Activated CD8-positive, alpha-beta memory T cell treated with anti-CD3 and anti-CD28 coated beads, Interleukin-2, amount 50 U/mL, for 4 hours (primary cell): ENCODE measurements at regions not wholly inside any gene's neighbourhood (a gene's known extent, or its start where the extent isn't known, plus 50 kb on each side); places are given as distances from the start of the nearest gene placed in this dataset.
"Not testable (repeated sequence)": the region's sequence is repeated elsewhere in the genome, so short reads cannot be mapped to it uniquely, and the experiment has no call there.

Experiments
- DNase-seq: peaks from one replicate; pipeline ENCODE4 v3.0.0-alpha.2; 2020

DNA sequence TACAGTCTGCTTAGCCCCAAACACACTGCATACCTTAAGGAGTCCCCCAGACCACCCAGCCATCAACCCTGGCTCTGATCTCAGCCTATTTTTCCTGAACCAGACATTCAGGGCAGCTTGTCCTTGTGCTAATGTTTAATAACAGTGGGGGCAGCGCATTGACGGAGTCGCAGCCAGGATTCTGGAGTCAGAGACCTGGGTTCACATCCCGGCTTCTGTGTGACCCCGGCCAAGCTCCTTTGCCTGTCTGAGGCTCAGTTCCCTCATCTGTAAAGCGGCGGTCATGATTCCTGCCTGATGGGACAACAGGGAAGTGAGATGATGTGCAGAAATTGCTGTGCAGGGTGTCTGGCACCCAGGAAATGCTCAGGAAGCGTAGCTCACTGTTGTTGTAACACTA, 63.1 kb downstream of the MATN1 start:
- DNase-seq = no peak

DNA sequence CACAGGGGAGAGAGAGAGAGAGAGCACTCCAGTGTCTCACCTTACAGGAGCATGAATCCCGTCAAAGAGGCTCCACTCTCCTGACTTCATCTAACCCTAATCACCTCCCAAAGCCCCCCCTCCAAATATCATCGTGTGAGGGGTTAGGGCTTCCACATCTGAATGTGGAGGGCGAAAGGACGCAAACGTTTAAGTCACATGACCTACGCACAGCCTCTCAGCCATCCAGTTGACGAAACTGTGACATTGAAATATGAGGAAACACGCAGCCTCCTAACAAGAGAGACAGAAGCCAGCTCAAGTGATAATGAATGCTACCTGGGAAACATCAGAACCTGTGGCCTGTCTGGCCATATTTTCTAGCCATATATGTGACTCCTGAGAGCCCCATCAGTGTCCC, 63.7 kb downstream of the MATN1 start:
- no peak for DNase-seq

DNA sequence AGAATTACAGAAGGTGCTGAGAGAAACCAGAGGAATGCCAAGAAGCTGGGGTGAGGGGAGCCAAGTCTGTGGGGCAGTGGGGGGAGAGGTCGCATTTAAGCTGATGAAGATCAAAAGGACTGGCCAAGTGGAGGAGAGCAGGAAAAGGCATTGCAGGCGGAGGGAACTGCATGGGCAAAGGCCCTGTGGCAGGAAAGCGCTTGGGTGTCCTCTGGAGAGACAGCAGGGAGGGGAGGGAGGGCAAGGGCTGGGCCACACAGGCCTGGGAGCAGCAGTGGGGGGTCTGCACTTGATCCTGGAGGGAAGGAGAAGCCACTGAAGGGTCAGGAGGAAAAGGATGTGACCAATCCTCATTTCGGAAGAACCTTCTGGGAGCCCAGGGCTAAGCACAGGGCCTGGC, 65.0 kb downstream of the MATN1 start:
- not testable (repeated sequence) for DNase-seq

DNA sequence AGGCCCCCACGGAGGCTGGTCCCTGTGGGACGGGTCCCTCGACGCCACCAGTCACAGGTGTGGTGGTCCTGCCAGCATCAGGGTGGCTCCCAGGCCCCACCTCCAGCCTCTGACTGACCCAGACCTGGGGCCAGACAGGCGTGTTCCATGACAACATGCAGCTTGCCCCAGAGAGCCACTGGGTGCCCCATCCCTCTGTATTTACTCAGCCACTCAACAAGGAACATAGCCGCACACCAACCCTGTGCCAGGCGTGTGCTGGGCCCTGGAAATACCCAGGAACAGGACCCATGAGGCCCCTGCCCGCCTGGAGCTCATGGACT, 65.4 kb downstream of the MATN1 start:
- no peak for DNase-seq

DNA sequence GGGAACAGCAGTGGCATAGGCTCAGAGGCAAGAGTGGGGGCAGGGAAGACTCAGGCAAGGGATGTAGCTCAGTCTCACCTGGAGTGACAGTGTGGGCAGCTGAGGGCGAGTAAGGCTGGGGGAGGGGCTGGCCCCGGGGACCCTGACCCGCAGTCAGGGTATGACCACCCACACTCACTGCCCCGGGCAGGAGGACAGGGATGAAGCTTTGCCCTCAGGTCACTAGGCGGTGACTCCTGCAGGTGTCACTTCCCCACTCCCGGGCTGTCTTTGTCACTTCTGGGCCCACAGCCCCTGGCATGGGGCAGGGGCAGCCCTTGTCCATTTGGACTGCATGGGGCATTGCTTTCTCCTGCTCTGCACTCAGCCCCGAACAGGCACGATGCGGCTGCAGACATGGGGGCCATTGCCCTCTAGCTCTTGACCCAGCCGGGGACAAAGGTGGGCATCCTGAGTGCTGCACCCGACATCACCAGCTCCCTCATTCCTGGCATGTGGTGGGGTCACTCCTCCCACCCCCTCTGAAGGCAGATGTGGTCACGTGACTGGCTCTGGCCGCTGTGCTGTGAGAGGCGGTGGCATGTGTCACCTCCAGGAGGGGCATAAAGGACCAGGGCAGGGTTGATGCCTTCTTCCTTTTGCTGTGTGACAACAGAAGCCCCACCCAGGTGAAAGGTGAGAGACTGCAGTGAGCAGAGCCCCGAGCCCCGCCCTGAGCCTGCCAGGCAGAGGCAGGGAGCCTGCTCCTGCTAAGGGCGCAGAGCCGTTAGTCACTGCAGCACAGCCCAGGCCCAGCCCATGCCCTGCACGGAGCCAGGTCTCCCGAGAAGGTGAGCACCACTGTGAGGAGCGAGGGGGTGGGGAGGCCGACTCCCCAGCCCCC, 66.0 kb downstream of the MATN1 start:
- no peak for DNase-seq

DNA sequence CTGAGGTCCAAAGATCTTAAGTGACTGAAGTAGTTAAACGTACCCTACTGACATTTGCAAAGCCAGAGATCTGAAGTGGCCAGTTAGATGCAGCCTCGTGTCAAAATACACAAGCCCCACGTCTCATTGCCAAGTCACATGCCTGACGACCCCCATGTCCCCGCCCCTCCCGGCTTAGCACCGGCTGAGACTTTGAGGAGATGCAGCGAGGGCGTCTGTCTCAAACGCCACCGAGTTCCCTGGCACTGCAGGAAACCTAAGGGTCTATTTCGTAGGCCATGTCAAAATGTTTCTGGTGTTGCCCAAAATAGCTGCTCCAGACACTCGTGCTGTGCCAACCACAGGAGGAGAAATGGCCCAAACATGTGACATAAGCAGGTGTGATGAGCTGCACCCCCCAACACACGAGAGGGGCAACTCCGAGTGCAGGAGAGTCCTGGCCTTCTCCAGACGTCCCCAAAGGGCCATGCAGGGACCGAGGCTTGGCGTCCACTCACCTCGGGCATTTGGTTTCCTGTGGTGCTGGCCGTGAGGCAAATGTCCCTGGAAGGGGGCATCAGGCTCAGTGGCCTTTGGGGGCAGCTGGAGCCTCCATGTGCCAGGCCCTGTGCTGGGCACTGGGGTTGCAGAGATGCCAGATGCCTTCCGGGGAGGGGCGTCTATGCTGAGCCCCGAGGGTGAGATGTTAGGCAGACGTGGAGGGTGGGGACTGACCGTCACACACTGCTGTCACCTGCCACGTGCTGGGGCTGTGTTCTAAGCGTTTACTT, 67.0 kb downstream of the MATN1 start:
- no peak for DNase-seq

DNA sequence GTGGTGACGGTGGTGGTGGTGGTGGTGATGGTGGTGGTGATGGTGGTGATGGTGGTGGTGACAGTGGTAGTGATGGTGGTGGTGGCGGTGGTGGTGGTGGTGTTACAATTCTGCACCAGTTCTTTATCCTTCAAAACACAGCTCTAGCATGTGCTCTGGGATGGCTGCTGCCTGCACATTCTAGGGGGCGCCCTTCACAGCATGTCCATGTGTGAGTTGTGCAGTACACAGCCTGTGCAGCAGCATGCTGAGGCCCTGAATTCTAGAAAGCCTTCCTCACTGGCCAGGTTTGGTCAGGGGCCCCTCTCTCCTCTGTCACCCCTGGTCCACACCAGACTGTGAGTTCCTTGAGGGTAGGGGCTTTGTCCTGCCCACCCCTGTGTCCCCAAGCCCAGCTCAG, 67.7 kb downstream of the MATN1 start:
- no peak for DNase-seq

DNA sequence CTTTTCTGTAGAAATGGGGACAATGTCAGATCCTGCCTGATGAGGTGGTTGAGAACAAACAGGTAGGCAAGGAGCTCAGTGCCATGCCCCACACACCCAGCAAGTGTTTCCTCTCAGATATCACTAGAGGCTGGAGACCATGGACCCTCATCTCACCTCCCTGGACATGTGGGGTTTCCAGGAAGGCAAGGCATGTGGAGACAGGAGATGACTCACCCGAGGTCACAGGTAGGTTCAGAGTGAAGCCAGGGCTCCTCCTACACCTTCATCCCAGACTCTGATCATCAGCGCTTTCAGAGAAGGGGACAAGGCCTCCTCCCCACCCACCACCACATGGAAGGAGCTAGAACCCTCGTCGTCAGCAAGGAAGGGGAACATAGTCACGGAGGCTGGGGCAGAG, 69.2 kb downstream of the MATN1 start:
- DNase-seq = no peak

DNA sequence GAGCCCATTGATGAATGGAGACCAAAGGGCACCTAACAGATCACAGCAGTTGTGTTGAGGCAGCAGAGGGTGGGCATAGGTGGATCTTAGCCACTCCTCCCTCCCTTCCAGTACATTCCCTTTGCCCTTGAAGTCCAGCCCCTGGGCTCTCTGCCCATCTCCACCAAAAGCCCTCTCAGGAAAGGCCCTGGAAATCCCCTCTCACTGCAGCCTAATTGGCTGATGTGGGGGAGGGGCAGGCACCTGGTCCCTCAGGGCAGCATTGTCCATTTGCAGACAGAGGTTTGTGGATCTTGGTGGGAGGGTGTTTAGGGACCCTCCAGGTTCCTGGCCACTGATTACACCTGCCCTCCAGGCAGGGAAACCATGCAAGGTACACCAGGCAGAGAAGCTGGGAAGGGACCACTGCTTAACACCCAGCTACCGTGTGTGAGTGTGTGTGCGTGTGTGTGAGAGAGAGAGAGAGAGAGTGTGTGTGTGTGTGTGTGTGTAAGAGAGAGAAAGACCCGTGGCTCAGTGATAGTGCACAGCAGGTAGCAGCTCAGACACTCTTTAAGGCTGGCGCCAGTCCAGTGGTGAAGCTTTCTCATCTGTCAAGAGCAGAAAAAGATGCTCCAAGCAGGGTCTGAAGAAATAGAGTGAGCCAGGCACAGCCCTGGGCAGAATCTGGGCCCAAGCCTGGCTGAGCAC, 71.1 kb downstream of the MATN1 start:
- no peak for DNase-seq

DNA sequence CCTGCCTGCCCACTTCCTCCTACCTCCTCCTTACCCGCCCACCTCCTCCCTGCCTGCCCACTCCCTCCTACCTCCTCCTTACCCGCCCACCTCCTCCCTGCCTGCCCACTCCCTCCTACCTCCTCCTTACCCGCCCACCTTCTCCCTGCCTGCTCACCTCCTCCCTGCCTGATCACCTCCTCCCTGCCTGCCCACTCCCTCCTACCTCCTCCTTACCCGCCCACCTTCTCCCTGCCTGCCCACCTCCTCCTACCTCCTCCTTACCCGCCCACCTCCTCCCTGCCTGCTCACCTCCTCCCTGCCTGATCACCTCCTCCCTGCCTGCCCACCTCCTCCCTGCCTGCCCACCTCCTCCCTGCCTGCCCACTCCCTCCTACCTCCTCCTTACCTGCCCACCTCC, 72.0 kb downstream of the MATN1 start:
- not testable (repeated sequence) for DNase-seq

DNA sequence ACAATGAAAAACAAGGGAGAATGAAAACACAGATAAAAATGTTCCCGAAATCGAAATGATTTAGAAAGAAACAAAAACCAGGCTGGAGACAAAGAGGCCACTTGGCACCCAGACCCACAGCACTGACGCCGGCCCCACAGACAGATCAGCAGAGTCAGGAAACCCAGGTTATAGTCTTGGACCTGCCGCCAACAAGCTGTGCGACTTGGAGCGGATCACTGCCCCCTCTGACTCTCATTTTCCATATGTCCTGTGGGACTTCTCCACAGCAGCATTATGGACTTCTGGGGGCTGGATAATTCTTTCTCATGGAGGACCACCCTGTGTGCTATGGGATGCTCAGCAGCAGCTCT, 72.4 kb downstream of the MATN1 start:
- DNase-seq = no peak

DNA sequence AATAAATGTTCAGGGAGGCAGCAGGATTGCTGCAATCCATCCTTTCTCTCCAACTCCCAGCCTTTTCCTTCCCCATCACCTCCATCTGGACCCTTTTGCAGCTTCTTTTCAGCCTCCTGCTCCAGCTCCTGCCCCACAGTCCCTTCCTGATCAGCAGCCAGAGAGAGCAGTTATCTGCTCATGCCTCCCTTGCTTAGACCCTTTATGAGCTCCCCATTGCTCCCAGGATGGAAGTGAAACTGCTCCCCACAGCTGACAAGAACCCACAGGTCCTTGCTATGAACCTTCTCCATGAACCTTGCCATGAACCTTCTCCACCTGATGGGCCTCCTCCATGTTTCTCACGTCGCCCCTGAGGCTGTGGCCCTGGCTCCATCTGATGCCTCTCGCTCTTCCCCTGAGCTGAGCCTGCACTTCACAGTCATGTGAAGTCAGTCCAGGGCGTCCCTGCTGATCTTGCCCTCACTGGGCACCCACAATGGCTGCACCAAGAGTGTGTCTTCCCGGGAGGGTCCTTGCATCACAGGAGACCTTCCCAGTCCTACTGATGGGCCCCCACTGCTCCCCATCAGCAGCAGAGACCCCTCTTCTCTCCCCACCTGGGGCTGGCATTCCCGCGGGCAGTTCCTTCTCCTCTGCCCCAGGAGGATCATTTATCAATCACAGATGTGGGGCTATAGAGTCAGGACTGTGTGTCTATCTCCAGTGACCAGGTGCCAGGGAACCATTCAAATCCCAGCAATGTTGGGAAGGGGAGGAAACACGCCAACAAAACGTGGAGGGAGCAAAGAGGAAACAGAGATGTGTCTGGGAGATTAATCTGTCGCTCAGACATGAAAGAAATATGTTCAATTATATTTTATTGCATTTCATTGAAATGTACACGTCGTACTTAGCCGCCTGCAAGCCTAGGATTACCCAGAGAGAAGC, 73.1 kb downstream of the MATN1 start:
- no peak for DNase-seq

DNA sequence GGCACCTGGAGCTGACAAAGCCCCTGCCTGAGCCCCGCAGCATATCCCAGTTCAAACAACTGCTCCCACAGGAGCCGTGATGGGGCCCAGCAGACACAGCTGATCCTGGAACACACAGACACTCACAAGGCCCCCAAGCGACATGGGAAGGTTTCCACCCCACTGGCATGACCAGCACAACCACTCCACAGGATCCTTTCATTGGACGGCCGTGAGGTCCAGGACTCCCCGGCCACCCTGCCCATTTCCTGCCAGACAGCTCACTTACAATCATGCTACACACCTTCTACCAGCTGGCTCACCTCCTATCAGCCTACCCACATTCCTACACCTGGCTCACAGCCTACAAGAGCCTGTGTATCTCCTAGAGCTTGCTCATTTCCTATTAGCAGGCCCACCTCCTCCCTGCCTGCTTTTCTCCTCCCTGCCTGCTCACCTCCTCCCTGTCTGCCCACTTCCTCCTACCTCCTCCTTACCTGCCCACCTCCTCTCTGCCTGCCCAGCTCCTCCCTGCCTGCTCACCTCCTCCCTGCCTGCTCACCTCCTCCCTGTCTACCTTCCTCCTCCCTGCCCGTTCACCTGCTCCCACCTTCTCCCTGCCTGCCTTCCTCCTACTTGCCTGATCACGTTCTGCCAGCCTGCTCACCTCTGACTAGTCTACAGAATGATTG, 73.9 kb downstream of the MATN1 start:
- no peak for DNase-seq

DNA sequence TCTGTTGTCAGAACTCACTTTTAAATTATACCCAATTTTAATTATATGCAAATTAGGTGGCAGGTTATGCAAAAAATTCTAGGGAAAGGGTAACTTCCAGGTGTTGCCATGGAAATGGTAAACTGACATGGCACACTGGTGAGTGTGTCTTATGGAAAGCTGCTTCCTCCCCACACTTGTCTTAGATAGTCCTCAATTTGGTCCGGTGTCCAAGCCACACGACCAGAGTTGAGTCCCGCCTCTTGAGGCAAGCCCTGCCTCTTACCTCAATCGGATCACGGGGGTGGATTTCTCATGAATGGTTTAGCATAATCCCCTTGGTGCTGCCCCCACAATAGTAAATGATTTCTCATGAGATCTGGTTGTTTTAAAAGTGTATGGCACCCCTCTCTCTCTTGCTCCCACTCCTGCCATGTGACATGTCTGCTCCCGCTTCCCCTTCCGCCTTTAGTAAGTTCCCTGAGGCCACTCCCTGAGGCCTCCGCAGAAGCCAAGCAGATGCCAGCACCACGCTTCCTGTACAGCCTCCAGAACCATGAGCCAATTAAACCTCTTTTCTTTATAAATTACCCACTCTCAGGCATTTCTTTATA, 74.9 kb downstream of the MATN1 start:
- DNase-seq = no peak

DNA sequence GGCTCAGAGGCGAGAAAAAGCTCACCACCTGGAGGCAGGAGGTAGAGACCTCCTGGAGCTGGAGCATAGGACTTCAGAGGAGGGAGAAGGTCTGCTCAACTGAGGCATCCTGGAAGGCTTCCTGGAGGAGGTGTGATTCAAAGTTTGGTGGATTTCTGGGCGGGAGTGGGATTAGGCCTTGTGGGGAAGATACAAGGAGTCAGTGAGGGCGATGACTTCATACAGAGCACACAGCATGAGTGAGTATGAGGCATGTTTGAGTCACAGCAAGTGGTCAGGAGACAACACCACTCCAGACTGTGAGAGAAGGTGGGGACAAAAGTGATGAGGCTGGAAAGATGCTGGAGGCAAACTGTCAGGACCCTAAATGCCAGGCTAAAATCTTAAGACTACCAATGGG, 77.6 kb downstream of the MATN1 start:
- DNase-seq = no peak

DNA sequence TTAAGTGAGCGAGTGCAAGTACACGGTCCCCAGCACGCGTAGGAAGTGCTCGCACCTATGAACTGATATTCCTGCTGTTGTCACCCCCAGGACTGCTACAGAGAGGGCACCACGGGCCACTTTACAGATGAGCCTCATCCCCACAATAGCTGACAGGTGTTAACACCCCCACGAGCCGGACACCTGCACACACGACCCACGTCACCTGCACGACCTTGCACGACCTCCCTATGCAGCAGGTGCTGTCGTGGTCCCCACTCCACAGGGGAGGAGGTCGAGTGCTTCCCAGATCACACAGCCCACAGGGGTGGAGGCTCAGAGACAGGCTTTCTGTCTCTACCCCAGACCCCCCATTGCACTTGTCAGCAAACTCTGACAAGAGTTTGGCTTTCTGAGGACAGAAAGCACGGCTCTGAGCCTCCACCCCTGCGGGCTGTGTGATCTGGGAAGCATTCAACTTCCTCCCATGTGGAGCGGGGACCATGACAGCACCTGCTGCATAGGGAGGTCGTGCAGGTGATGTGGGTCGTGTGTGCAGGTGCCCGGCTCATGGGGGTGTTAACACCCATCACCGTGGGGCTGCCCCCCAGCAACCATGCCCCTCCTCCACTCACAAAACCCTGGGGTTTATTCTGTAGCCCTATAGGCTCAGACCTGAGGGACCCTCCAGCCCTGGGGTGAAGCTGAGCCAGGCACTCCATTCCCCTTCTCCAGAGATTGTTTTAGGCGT, 80.8 kb downstream of the MATN1 start:
- DNase-seq = no peak

DNA sequence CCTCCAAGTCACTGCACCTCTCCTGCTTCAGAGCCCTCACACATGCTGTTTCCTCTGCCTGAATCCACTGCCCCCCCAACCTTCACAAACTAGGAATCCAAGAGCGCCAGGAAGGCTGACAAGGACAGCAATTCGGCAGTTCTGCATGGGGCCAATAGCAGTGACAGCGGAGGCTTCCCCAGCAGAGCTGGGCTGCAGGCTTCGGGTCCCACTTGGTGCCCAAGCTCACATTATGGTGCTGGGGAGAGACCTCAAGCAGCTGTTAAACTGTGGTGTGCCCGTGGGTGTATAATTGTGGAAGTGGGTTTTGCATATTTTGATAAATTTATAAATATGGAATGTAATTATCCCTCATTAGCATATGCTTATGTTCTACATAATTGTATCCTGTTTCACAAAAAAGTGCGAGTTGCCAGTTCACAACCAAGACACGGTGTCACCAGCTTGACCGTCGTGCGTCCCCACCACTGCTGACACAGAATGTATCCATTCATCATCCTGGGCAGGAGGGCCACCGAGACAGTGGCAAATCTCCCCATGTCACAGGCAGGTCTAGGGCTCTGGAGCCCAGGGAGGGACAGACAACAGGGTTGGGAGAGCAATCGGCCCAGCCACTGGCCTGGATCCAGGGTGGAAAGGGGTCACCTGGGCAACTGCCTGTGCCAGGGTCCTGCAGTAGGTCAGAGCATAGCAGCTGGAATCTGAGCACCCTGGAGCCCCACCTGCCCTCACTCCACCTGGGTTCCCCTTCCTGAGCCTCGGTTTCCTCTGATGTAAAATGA, 81.6 kb downstream of the MATN1 start:
- DNase-seq = no peak

DNA sequence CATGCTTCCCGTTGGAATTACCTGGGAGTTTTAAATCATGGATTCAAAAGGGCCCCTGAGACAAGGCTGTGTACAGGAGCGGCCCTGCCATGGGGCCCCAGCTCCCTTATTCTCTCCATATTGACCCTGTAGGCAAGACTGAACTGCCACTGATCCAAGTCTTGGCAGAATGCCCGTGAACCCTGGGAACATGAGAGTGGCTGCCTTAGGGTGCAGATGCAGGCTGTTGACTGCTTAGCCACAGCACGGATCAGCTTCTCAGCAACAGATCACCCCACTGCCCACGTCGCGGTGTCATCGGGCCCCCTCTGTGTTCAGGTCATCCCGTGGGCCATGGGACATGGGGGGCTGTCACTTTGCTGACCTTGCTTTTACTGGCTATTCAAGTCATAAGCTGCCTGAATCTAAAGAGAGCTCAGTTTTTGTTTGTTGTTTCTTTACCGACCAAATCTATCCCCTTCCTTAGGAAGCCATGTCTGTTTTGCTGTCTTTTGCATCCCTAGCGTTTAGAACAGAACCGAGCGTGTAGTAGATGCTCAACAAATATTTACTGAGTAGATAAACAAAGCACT, 83.4 kb downstream of the MATN1 start:
- DNase-seq = no peak

DNA sequence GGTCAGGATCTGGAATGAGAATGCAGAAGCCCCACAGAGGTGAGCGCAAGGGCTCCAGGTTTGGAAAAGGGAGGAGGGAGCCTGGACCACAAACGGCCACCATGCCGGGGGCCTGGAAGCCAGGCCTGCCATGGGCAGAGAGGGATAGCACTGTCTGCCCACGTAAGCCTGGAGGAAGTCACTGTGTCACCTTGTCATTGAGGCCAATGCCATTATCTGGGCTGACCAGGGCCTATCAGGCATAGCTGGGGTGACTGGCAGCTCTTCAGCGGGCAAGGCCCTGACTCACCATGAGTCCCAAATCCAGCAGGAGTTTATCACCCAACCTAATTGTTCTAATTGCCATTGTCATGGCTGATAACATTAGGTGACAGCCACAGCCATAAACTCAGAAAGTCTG, 84.6 kb downstream of the MATN1 start:
- DNase-seq = no peak

DNA sequence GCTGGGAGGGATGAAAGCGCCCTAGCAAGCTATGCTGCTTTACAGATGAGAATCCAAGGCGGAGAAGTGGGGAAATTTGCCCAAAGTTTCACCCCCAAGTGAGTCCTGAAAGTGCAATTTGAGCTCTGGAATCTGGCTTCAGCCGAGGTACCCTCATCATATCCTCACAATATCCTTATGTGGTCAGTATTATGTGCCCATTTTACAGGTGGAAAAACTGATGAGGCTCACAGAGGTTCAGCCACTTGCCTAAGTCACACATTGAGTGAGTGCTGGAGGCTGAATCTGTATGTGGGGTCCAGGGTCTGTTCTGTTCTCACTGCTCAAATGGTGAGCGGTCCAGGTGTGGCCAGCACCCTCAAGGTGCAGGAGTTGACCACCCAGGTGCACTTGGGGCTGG, 85.3 kb downstream of the MATN1 start:
- DNase-seq = no peak
